CD14-positive monocyte (primary cell): ENCODE measurements at regions not wholly inside any gene's neighbourhood (a gene's known extent, or its start where the extent isn't known, plus 50 kb on each side); places are given as distances from the start of the nearest gene placed in this dataset.

Source experiments
- DNase-seq, 3 donors: peaks; one replicate each; pipeline ENCODE4 v3.0.0-alpha.2; 2011 to 2022
- H2AFZ ChIP-seq: 2 replicates; pipeline ENCODE4 v1.6.0; 2012; ENCODE audit warnings: mild to moderate bottlenecking, low read depth, low read length, inconsistent platforms; ENCODE audit not compliant: insufficient read depth, poor library complexity, severe bottlenecking
- H3K27ac ChIP-seq, 2 donors: 1 replicate in 1 of 2; 2 replicates in 1 of 2; pipeline ENCODE4 v1.5.1; 2012 to 2013; ENCODE audit warnings: low read length in 2 of 2, control low read depth in 1 of 2, inconsistent platforms in 1 of 2, low read depth in 1 of 2, mild to moderate bottlenecking in 1 of 2
- H3K27me3 ChIP-seq, 2 donors: one replicate each; pipeline versions ENCODE4 v1.6.0 to v1.6.1; 2011 to 2013; ENCODE audit warnings: low read length in 2 of 2; ENCODE audit not compliant: control insufficient read depth in 2 of 2, insufficient read depth in 2 of 2
- H3K36me3 ChIP-seq, 2 donors: replicated peaks in 1 of 2; 1 replicate in 1 of 2; 2 replicates in 1 of 2; pipeline versions ENCODE4 v1.5.1 to v1.6.1; 2012 to 2013; ENCODE audit warnings: low read length in 2 of 2, control low read depth in 1 of 2, inconsistent platforms in 1 of 2, mild to moderate bottlenecking in 1 of 2; ENCODE audit not compliant: insufficient read depth in 2 of 2, control insufficient read depth in 1 of 2
- H3K4me1 ChIP-seq, 2 donors: 1 replicate in 1 of 2; 2 replicates in 1 of 2; pipeline versions ENCODE4 v1.5.1 to v1.6.1; 2012 to 2013; ENCODE audit warnings: low read length in 2 of 2, control low read depth in 1 of 2, inconsistent platforms in 1 of 2, mild to moderate bottlenecking in 1 of 2, moderate library complexity in 1 of 2; ENCODE audit not compliant: insufficient read depth in 2 of 2, control insufficient read depth in 1 of 2
- H3K4me2 ChIP-seq: replicated peaks from 2 replicates; pipeline ENCODE3; 2012; ENCODE audit warnings: low read length, moderate library complexity, mild to moderate bottlenecking; ENCODE audit not compliant: poor library complexity, severe bottlenecking; ENCODE audit errors: extremely low read depth
- H3K4me3 ChIP-seq, 3 experiments: fragments of 200-600 bp in 1 of 3; sonication (generic) in 1 of 3; replicated peaks in 1 of 3; 1 replicate in 2 of 3; 2 replicates in 1 of 3; pipeline ENCODE4 v1.5.1; 2011 to 2013; ENCODE audit warnings: low read length in 3 of 3, mild to moderate bottlenecking in 3 of 3, control low read depth in 2 of 3, low read depth in 2 of 3, inconsistent platforms in 1 of 3, moderate library complexity in 1 of 3
- H3K79me2 ChIP-seq: 2 replicates; pipeline ENCODE4 v1.6.0; 2012; ENCODE audit warnings: mild to moderate bottlenecking, control low read depth, inconsistent platforms, low read length, moderate library complexity; ENCODE audit not compliant: insufficient read depth
- H3K9ac ChIP-seq: 2 replicates; pipeline ENCODE4 v1.6.0; 2017; ENCODE audit warnings: low read length, mild to moderate bottlenecking; ENCODE audit not compliant: insufficient read depth, poor library complexity, severe bottlenecking
- H3K9me3 ChIP-seq, 2 donors: replicated peaks in 1 of 2; 1 replicate in 1 of 2; 2 replicates in 1 of 2; pipeline versions ENCODE4 v1.5.1 to v1.6.1; 2012 to 2013; ENCODE audit warnings: low read length in 2 of 2, control low read depth in 1 of 2; ENCODE audit not compliant: control insufficient read depth in 1 of 2, insufficient read depth in 1 of 2
- H4K20me1 ChIP-seq: 2 replicates; pipeline ENCODE4 v1.6.0; 2012; ENCODE audit warnings: mild to moderate bottlenecking, low read length, control low read depth, moderate library complexity; ENCODE audit not compliant: insufficient read depth
- H3K27ac Mint-ChIP-seq, 7 donors: one replicate each; pipeline ENCODE4 v1.8.0; 2020; ENCODE audit warnings: mild to moderate bottlenecking in 7 of 7, mixed read lengths in 7 of 7, moderate library complexity in 6 of 7, inconsistent platforms in 2 of 7
- H3K27me3 Mint-ChIP-seq, 3 donors: one replicate each; pipeline ENCODE4 v1.8.0; 2021 to 2022; ENCODE audit warnings: low read depth in 3 of 3, mild to moderate bottlenecking in 3 of 3, mixed read lengths in 3 of 3, moderate library complexity in 3 of 3, inconsistent platforms in 1 of 3
- H3K36me3 Mint-ChIP-seq, 2 donors: one replicate each; pipeline ENCODE4 v1.8.0; 2020; ENCODE audit warnings: mixed read lengths in 2 of 2, inconsistent platforms in 1 of 2, mild to moderate bottlenecking in 1 of 2
- H3K4me1 Mint-ChIP-seq: one replicate; pipeline ENCODE4 v1.8.0; 2020; ENCODE audit warnings: mild to moderate bottlenecking, mixed read lengths
- H3K4me3 Mint-ChIP-seq, 2 donors: one replicate each; pipeline ENCODE4 v1.8.0; 2020; ENCODE audit warnings: mild to moderate bottlenecking in 2 of 2, mixed read lengths in 2 of 2, moderate library complexity in 1 of 2
- H3K9me3 Mint-ChIP-seq, 7 donors: one replicate each; pipeline ENCODE4 v1.8.0; 2020 to 2022; ENCODE audit warnings: mixed read lengths in 7 of 7, mild to moderate bottlenecking in 6 of 7, moderate library complexity in 6 of 7, inconsistent platforms in 2 of 7
- WGBS: methylation state at CpG from one replicate; pipeline ENCODE4 v1.1.5; 2013; ENCODE audit warnings: missing lambda C conversion rate; ENCODE audit not compliant: insufficient coverage; 5-methylcytosine and 5-hydroxymethylcytosine counted together
- intact Hi-C, 2 donors: fragments of 100-400 bp; cut with micrococcal nuclease; formaldehyde crosslinking; loops; one replicate each; pipeline versions ENCODE4 v1.15.0 to v1.15.1; 2023
- TF ChIP-seq, protein P1 (sequence below): fragments of 200-600 bp; IDR thresholded peaks from one replicate; pipeline ENCODE4 v1.8.0; 2022; ENCODE audit warnings: antibody characterized with exemption, mild to moderate bottlenecking

DNA sequence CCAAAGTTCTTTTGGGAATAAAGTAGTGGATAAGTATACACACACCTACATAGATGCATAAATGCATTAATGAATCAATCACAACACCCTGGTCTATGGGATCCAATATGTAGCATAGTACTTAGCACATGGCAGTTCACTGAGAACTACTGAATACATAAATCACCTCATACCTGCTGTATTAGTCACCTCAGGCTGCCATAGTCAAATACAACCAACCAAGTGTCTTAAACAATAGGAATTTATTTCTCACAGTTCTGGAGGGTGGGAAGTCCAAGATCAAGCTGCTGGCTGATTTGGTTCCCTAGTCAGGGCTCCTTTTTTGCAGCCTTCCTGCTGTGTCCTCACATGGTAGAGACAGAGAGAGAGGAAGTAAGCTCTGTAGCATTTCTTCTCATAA lies 228.2 kb downstream of the NHLRC3 start:
- Histone ChIP-seq H2AFZ (no peak overlapping the region), H3K4me2 (no peak overlapping the region), H3K27ac (no peak overlapping the region), H3K4me3 (no peak overlapping the region), H4K20me1 (no peaks in the 10 kb centered on the region), H3K4me1 (no peaks in the 10 kb centered on the region), H3K79me2 (no peaks in the 10 kb centered on the region), H3K36me3 (no peaks in the 10 kb centered on the region), H3K9me3 (no peaks in the 10 kb centered on the region), H3K27me3 (no peaks in the 10 kb centered on the region), H3K9ac (no peak overlapping the region)
- H3K27ac Mint-ChIP-seq: peak overlapping the region in 1 of 7 donors; percentile 23
- H3K4me3 Mint-ChIP-seq: no peak overlapping the region
- intact Hi-C loops: loop anchor here (10.0 kb wide), 1 partner anchor 348 kb away; no protein-coding TSS in a partner anchor
- no peaks in the 10 kb centered on the region for H3K4me1 Mint-ChIP-seq
- no peak for DNase-seq
- H3K9me3 Mint-ChIP-seq: peaks cover 0 to 3% (median 0%) of the 10 kb centered on the region in 7 donors
- H3K27me3 Mint-ChIP-seq: peaks cover 1 to 6% (median 5%) of the 10 kb centered on the region in 3 donors
- H3K36me3 Mint-ChIP-seq: no peaks in the 10 kb centered on the region
- TF ChIP-seq, protein P1, sequence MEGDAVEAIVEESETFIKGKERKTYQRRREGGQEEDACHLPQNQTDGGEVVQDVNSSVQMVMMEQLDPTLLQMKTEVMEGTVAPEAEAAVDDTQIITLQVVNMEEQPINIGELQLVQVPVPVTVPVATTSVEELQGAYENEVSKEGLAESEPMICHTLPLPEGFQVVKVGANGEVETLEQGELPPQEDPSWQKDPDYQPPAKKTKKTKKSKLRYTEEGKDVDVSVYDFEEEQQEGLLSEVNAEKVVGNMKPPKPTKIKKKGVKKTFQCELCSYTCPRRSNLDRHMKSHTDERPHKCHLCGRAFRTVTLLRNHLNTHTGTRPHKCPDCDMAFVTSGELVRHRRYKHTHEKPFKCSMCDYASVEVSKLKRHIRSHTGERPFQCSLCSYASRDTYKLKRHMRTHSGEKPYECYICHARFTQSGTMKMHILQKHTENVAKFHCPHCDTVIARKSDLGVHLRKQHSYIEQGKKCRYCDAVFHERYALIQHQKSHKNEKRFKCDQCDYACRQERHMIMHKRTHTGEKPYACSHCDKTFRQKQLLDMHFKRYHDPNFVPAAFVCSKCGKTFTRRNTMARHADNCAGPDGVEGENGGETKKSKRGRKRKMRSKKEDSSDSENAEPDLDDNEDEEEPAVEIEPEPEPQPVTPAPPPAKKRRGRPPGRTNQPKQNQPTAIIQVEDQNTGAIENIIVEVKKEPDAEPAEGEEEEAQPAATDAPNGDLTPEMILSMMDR: no peak

DNA sequence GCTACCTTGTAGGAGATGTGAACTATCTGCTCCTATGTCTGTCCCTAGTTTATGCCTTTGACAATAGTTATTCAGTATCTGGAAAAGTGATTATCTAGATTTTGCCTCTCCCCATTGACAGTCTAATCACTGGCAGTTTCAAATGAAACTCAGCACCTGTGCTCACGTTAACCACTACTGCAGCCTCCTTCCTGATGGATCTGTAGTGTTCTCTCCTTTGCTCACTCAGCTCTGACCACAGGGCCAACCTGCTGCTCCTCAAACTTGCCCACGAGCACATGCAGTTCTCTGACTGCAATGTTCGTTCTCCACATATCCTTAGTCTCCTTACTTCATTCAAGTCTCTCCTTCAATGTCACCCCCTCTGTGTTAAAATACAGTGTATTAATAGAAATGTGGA lies 230.1 kb downstream of the NHLRC3 start:
- TF ChIP-seq, protein P1: no peak
- H3K4me3 ChIP-seq: no peak overlapping the region
- H3K9me3 Mint-ChIP-seq: peaks cover 0 to 3% (median 0%) of the 10 kb centered on the region in 7 donors
- no peaks in the 10 kb centered on the region for H3K36me3 ChIP-seq
- no peak overlapping the region for H3K4me3 Mint-ChIP-seq
- no peaks in the 10 kb centered on the region for H3K4me1 ChIP-seq
- peak overlapping the region in 1 of 7 donors; percentile 2 for H3K27ac Mint-ChIP-seq
- intact Hi-C loops: loop anchor here (10.0 kb wide), 1 partner anchor 346 kb away; no protein-coding TSS in a partner anchor
- 82% methylated on average over 1 of the region's 3 CpGs for WGBS
- H4K20me1 ChIP-seq: no peaks in the 10 kb centered on the region
- no peaks in the 10 kb centered on the region for H3K9me3 ChIP-seq
- H3K9ac ChIP-seq: no peak overlapping the region
- H3K27ac ChIP-seq: no peak overlapping the region
- no peaks in the 10 kb centered on the region for H3K79me2 ChIP-seq
- no peaks in the 10 kb centered on the region for H3K27me3 ChIP-seq
- H3K36me3 Mint-ChIP-seq: no peaks in the 10 kb centered on the region
- no peak for DNase-seq
- no peaks in the 10 kb centered on the region for H3K4me1 Mint-ChIP-seq
- no peak overlapping the region for H2AFZ ChIP-seq
- no peak overlapping the region for H3K4me2 ChIP-seq
- H3K27me3 Mint-ChIP-seq: peaks cover 0 to 6% (median 6%) of the 10 kb centered on the region in 3 donors
